ENCODE measurements at regions not wholly inside any gene's neighbourhood (a gene's known extent, or its start where the extent isn't known, plus 50 kb on each side); places are given as distances from the start of the nearest gene placed in this dataset.
"Not testable (repeated sequence)": the region's sequence is repeated elsewhere in the genome, so short reads cannot be mapped to it uniquely, and the experiment has no call there.

DNA sequence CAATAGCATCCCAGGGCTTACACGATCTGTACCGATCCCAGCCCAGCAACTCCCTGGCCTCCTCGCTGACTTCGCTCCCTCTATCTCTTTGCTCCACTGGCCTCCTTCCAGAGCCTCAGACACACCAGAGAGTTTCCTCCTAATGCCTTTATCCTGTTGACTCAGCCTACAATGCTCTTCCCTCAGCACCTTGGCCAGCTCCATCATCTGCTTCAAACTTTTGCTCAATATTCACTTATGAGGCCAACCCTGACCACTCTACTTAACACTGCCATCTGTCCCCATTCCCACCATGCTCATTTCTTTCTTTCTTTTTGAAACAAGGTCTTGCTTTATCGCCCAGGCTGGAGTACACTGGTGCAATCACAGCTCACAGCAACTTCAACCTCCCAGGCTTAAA lies 180.9 kb downstream of the CEP170 start:
- not testable (repeated sequence) for H3K27ac ChIP-seq (ENCODE audit: low read depth, low read length, severe bottlenecking); H3K9me3 ChIP-seq (ENCODE audit: control insufficient read depth, low read length)
- WGBS, 2 experiments (ENCODE audit: insufficient coverage in 2 of 2) = no CpG with 5 or more reads among the region's 5 CpGs

DNA sequence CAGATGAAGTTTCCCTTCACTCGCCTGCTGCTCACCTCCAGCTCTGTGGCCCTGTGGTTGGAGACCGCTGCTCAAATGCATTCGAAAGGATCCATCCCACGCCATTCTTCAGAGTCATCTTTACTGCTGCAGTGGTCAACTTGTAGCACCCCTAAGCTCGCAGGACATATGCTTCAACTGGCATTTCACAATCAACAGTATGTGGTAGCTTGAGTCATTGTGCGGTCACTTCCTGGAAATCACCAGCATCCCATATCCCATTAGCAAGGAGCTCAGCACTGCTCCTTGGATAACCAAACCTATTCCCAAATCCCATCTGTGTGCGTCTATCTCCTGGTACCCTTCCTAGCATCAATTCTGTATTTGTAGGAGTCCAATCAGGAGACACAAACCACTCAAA lies 188.0 kb downstream of the CEP170 start:
- H3K4me3 ChIP-seq (ENCODE audit: extremely low read depth, insufficient read depth, low read length, poor library complexity, severe bottlenecking); H3K27ac ChIP-seq (ENCODE audit: low read depth, low read length, severe bottlenecking); H3K9me3 ChIP-seq (ENCODE audit: control insufficient read depth, low read length); H3K36me3 ChIP-seq (ENCODE audit: control insufficient read depth, insufficient read depth, low read length); H3K4me1 ChIP-seq (ENCODE audit: control insufficient read depth, insufficient read depth, low read length, poor library complexity, severe bottlenecking): not testable (repeated sequence)
- 100% methylated on average over 2 of the region's 7 CpGs; no CpG with 5 or more reads in 1 of the 2 experiments for WGBS, 2 experiments (ENCODE audit: insufficient coverage in 2 of 2)

More for the DNA sequence above, 180.9 kb downstream of the CEP170 start:
- not testable (repeated sequence) for H3K4me3 ChIP-seq (ENCODE audit: extremely low read depth, insufficient read depth, low read length, poor library complexity, severe bottlenecking); H3K36me3 ChIP-seq (ENCODE audit: control insufficient read depth, insufficient read depth, low read length); H3K4me1 ChIP-seq (ENCODE audit: control insufficient read depth, insufficient read depth, low read length, poor library complexity, severe bottlenecking)

DNA sequence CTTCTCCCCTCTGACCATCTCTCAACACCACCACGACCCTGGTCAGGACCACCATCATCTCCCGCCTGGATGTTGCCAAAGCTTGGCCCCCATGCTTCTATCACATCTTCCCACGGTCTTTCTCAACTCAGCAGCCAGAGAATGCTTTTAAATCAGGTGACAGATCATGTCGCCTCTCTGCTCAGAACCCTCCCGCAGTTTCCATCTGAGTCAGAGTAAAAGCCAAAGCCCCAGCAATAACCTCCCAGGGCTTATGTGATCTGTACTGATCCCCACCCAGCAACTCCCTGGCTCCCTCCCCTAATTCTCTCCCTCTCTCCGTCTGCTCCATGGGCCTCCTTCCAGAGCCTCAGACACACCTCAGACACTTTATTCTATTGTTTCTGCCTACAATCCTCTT lies 193.1 kb downstream of the CEP170 start:
- not testable (repeated sequence) for H3K4me1 ChIP-seq (ENCODE audit: control insufficient read depth, insufficient read depth, low read length, poor library complexity, severe bottlenecking); H3K4me3 ChIP-seq (ENCODE audit: extremely low read depth, insufficient read depth, low read length, poor library complexity, severe bottlenecking); H3K9me3 ChIP-seq (ENCODE audit: control insufficient read depth, low read length); H3K36me3 ChIP-seq (ENCODE audit: control insufficient read depth, insufficient read depth, low read length); H3K27ac ChIP-seq (ENCODE audit: low read depth, low read length, severe bottlenecking)
- WGBS, 2 experiments (ENCODE audit: insufficient coverage in 2 of 2) = 100% methylated on average over 2 of the region's 6 CpGs; no CpG with 5 or more reads in 1 of the 2 experiments

DNA sequence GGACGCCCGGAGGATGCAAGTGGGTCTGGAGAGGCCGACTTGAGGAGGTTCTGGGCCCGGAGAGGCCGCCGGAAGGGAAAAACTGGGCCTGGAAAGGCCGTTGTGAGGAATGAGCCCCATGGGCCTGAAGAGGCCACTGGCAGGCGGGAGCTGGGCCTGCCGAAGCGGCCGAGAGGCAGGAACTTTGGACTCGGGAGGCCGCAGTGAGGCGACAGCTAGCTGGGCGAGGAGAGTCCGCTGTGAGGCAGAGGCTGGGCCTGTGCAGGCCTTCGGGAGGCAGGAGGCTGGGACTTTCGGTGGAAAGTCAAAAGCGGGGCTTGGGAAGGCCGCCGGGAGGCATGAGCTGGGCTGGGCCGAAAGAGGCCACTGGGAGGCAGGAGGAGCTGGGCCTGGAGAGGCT lies 199.6 kb downstream of the CEP170 start:
- not testable (repeated sequence) for H3K9me3 ChIP-seq (ENCODE audit: control insufficient read depth, low read length); H3K36me3 ChIP-seq (ENCODE audit: control insufficient read depth, insufficient read depth, low read length); H3K4me3 ChIP-seq (ENCODE audit: extremely low read depth, insufficient read depth, low read length, poor library complexity, severe bottlenecking); H3K4me1 ChIP-seq (ENCODE audit: control insufficient read depth, insufficient read depth, low read length, poor library complexity, severe bottlenecking); H3K27ac ChIP-seq (ENCODE audit: low read depth, low read length, severe bottlenecking)
- 94 to 95% methylated on average over 6 to 11 of the region's 22 CpGs for WGBS, 2 experiments (ENCODE audit: insufficient coverage in 2 of 2)

DNA sequence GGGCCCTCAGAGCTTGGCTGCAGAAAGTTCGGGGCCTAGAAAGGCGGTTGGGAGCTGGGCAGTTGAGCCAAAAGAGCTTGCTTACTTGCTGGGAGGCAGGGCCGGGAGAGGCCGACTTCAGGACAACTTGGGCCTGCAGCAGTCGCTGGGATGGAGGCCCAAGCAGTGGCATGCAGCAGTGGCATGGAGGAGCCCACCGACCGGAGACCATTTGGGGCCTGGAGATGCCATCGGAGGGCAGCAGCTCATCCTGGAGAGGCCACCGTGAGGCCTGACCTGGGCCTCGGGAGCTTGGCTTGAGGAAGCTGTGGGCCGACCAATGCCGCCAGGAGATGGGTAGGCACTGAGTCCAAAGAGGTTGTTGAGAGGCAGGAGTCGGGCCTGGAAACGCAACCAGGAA lies 200.0 kb downstream of the CEP170 start:
- not testable (repeated sequence) for H3K4me3 ChIP-seq (ENCODE audit: extremely low read depth, insufficient read depth, low read length, poor library complexity, severe bottlenecking); H3K36me3 ChIP-seq (ENCODE audit: control insufficient read depth, insufficient read depth, low read length); H3K9me3 ChIP-seq (ENCODE audit: control insufficient read depth, low read length); H3K27ac ChIP-seq (ENCODE audit: low read depth, low read length, severe bottlenecking); H3K4me1 ChIP-seq (ENCODE audit: control insufficient read depth, insufficient read depth, low read length, poor library complexity, severe bottlenecking)
- 93 to 94% methylated on average over 12 to 14 of the region's 14 CpGs for WGBS, 2 experiments (ENCODE audit: insufficient coverage in 2 of 2)

DNA sequence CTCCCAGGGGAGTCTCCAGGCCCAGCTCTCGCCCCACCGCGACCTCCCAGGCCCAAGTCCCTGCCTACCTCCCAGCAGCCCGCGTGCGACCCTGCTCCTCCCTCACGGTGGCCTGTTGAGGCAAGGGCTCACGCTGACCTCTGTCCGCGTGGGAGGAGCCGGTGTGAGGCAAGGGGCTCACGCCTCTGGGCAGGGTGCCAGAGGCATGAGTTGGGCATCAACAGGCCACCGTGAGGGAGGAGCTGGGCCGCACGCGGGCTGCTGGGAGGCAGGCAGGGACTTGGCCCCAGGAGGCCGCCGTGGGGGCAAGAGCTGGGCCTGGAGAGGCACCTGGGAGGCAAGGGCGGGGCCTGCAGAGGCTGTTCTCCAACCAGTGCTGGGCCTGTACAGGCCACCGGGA lies 200.4 kb downstream of the CEP170 start:
- WGBS, 2 experiments (ENCODE audit: insufficient coverage in 2 of 2) = 95 to 98% methylated on average over 7 to 13 of the region's 20 CpGs
- H3K27ac ChIP-seq (ENCODE audit: low read depth, low read length, severe bottlenecking); H3K4me3 ChIP-seq (ENCODE audit: extremely low read depth, insufficient read depth, low read length, poor library complexity, severe bottlenecking); H3K9me3 ChIP-seq (ENCODE audit: control insufficient read depth, low read length); H3K4me1 ChIP-seq (ENCODE audit: control insufficient read depth, insufficient read depth, low read length, poor library complexity, severe bottlenecking); H3K36me3 ChIP-seq (ENCODE audit: control insufficient read depth, insufficient read depth, low read length): not testable (repeated sequence)

DNA sequence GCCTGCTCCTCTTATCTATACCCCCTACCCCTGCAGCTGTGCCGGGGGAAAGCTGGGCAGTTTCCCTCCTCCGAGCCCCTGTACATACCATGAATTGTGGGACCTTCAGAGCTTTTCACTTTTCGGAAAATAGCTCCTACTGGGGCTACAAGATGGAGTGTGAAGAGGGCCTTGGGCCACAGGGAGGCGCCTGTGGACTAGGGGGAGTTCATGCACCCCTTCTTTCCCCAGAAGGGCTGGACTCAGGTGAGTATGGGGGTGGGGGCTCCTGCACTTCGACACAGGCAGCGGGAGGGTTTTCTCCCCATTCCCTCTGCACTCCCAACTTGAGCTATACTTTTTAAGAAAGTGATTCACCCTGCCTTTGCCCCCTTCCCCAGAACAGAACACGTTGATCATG lies 202.0 kb downstream of the CEP170 start:
- not testable (repeated sequence) for H3K9me3 ChIP-seq (ENCODE audit: control insufficient read depth, low read length); H3K27ac ChIP-seq (ENCODE audit: low read depth, low read length, severe bottlenecking); H3K4me1 ChIP-seq (ENCODE audit: control insufficient read depth, insufficient read depth, low read length, poor library complexity, severe bottlenecking); H3K4me3 ChIP-seq (ENCODE audit: extremely low read depth, insufficient read depth, low read length, poor library complexity, severe bottlenecking); H3K36me3 ChIP-seq (ENCODE audit: control insufficient read depth, insufficient read depth, low read length)
- WGBS, 2 experiments (ENCODE audit: insufficient coverage in 2 of 2) = no CpG with 5 or more reads among the region's 7 CpGs

DNA sequence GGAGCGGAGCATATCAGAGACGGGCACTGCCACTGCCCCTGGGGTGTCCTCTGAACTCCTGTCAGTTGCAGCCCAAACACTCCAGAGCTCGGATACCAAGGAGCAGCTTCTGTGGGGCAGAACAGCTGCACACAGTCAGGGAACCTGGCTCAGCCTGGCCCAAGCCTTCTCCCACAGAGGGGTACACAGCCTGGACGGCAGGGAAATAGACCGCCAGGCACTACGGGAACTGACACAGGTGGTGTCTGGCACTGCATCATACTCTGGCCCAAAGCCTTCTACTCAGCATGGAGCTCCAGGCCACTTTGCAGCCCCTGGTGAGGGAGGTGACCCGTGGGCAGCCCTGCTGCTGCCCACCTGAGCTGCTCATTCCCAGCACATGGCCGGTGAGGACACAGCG lies 204.5 kb downstream of the CEP170 start:
- H3K4me1 ChIP-seq (ENCODE audit: control insufficient read depth, insufficient read depth, low read length, poor library complexity, severe bottlenecking); H3K4me3 ChIP-seq (ENCODE audit: extremely low read depth, insufficient read depth, low read length, poor library complexity, severe bottlenecking); H3K27ac ChIP-seq (ENCODE audit: low read depth, low read length, severe bottlenecking); H3K9me3 ChIP-seq (ENCODE audit: control insufficient read depth, low read length); H3K36me3 ChIP-seq (ENCODE audit: control insufficient read depth, insufficient read depth, low read length): not testable (repeated sequence)
- no CpG with 5 or more reads among the region's 9 CpGs for whole genome bisulfite sequencing, 2 experiments (ENCODE audit: insufficient coverage in 2 of 2)

DNA sequence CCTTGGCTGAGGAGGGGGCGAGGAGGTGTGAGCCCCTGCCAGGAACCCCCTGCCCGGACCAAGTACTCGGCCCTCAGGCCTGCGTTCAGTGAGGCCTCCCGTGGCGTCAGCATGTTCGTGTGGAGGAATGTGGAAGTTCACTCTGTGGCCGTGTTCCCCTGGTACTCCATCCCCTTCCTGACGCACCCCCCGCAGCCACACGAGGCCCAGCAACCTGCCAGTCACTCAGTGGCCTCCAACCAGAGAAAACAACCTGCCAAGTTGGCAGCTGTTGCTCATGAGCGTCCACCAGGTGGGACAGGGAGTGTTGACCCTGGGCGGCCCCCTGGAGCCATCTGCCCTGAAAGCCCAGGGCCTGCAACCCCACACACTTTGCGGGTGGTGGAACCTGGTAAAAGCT lies 205.4 kb downstream of the CEP170 start:
- H3K9me3 ChIP-seq (ENCODE audit: control insufficient read depth, low read length); H3K36me3 ChIP-seq (ENCODE audit: control insufficient read depth, insufficient read depth, low read length); H3K4me1 ChIP-seq (ENCODE audit: control insufficient read depth, insufficient read depth, low read length, poor library complexity, severe bottlenecking); H3K27ac ChIP-seq (ENCODE audit: low read depth, low read length, severe bottlenecking); H3K4me3 ChIP-seq (ENCODE audit: extremely low read depth, insufficient read depth, low read length, poor library complexity, severe bottlenecking): not testable (repeated sequence)
- 100% methylated on average over 1 of the region's 14 CpGs; no CpG with 5 or more reads in 1 of the 2 experiments for WGBS, 2 experiments (ENCODE audit: insufficient coverage in 2 of 2)

DNA sequence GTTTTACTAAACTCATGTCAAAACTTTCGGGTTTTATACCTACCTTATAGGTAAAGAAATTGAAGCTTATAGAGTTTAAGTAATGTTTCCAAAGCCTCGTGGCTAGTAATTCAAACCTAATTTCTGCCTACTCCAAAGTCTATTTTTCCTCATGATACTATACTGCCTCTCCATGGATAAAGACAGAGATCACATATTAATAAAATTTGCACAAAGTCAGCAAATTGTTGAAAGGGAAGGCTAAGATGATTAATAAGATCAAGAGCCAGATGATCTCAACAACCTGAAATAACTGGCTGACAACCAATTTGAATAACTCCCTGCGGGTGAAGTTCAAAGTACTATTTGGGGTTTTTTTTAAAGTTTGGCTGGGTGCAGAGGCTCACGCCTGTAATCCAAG lies 233.7 kb downstream of the CEP170 start:
- H3K9me3 ChIP-seq (ENCODE audit: control insufficient read depth, low read length); H3K4me1 ChIP-seq (ENCODE audit: control insufficient read depth, insufficient read depth, low read length, poor library complexity, severe bottlenecking); H3K4me3 ChIP-seq (ENCODE audit: extremely low read depth, insufficient read depth, low read length, poor library complexity, severe bottlenecking); H3K36me3 ChIP-seq (ENCODE audit: control insufficient read depth, insufficient read depth, low read length); H3K27ac ChIP-seq (ENCODE audit: low read depth, low read length, severe bottlenecking): not testable (repeated sequence)
- WGBS, 2 experiments (ENCODE audit: insufficient coverage in 2 of 2) = 94% methylated on average over 2 of the region's 4 CpGs; no CpG with 5 or more reads in 1 of the 2 experiments

DNA sequence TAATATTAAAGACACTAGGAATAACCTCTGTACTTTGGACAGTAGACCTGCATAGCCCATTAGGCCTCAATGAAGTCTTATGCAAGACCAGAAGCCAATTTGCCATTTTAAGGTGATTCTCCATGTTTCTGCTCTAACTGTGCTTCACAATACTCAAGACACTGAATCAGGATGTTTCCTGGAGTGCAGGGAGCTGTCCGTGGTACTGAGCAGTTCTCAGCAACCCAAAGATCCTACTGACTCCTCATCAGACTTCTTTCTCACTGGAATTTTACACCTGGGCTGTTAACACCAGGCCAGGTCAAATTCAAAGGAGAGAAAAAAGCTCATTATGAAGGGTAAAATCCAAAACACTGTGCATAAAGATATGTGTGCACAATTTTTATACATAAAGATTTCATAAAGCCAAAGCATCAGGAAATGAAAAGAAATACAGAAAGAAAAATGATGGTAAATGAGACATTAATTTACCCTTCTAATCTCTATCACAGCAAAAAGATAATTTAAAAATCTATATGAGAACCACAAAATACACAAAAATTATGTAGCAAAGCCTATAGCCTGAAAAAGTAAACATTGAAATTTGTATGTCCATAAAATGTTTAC lies 235.9 kb downstream of the CEP170 start:
- not testable (repeated sequence) for H3K36me3 ChIP-seq (ENCODE audit: control insufficient read depth, insufficient read depth, low read length); H3K9me3 ChIP-seq (ENCODE audit: control insufficient read depth, low read length); H3K27ac ChIP-seq (ENCODE audit: low read depth, low read length, severe bottlenecking); H3K4me3 ChIP-seq (ENCODE audit: extremely low read depth, insufficient read depth, low read length, poor library complexity, severe bottlenecking); H3K4me1 ChIP-seq (ENCODE audit: control insufficient read depth, insufficient read depth, low read length, poor library complexity, severe bottlenecking)
- WGBS, 2 experiments (ENCODE audit: insufficient coverage in 2 of 2) = no CpG with 5 or more reads among the region's 1 CpG
